ENCODE measurements at regions not wholly inside any gene's neighbourhood (a gene's known extent, or its start where the extent isn't known, plus 50 kb on each side); places are given as distances from the start of the nearest gene placed in this dataset.
"Not testable (repeated sequence)": the region's sequence is repeated elsewhere in the genome, so short reads cannot be mapped to it uniquely, and the experiment has no call there.

- in situ Hi-C loops (cut with HindIII; ENCODE audit: low pct_unique_long_range_greater_than_20kb, low sequenced_read_pairs) = no loop called here
- no peak for DNase-seq (ENCODE audit: low read depth in 1 of 2, low spot score in 1 of 2)
- no peak for TF ChIP-seq JUND (IDR thresholded peaks at IDR 0.05; ENCODE audit: low read depth)
These were observed 489.5 kb downstream of the IRS1 start for GRCh38 chr2:226310146-226310545.

DNA sequence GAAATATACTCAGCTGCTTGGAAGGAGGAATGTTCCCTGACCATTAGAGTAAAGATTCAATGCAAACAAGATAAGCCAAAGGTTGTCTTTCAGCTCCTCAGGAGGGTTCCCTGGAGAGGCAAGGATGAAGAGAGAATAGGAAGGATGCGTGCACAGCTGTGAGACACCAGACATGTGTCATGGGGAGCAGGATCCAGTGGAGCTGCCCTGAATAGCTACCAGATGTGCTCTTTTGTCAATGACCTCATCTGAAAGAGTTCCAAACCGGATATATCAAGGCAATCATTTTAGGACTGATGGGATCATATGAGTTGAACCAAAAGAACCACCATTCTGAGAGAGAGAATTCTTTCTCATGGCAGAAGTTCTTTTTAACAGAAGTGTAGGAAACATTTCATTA, 490.6 kb downstream of the IRS1 start:
- no peak for DNase-seq (ENCODE audit: low read depth in 1 of 2, low spot score in 1 of 2)
- TF ChIP-seq JUND (IDR thresholded peaks at IDR 0.05; ENCODE audit: low read depth) = no peak
- in situ Hi-C loops (cut with HindIII; ENCODE audit: low pct_unique_long_range_greater_than_20kb, low sequenced_read_pairs) = no loop called here

GRCh38 chr2:226308323-226308680, 491.3 kb downstream of the IRS1 start:
- TF ChIP-seq JUND (IDR thresholded peaks at IDR 0.05; ENCODE audit: low read depth) = no peak
- in situ Hi-C loops (cut with HindIII; ENCODE audit: low pct_unique_long_range_greater_than_20kb, low sequenced_read_pairs) = no loop called here
- DNase-seq (ENCODE audit: low read depth in 1 of 2, low spot score in 1 of 2) = no peak

GRCh38 chr2:226307487-226308322, 491.9 kb downstream of the IRS1 start:
- DNase-seq (ENCODE audit: low read depth in 1 of 2, low spot score in 1 of 2) = no peak
- in situ Hi-C loops (cut with HindIII; ENCODE audit: low pct_unique_long_range_greater_than_20kb, low sequenced_read_pairs) = no loop called here
- TF ChIP-seq JUND (IDR thresholded peaks at IDR 0.05; ENCODE audit: low read depth) = no peak

- TF ChIP-seq JUND (IDR thresholded peaks at IDR 0.05; ENCODE audit: low read depth) = no peak
- DNase-seq (ENCODE audit: low read depth in 1 of 2, low spot score in 1 of 2) = no peak
- in situ Hi-C loops (cut with HindIII; ENCODE audit: low pct_unique_long_range_greater_than_20kb, low sequenced_read_pairs) = no loop called here
These were observed 492.7 kb downstream of the IRS1 start for GRCh38 chr2:226306969-226307368.

DNA sequence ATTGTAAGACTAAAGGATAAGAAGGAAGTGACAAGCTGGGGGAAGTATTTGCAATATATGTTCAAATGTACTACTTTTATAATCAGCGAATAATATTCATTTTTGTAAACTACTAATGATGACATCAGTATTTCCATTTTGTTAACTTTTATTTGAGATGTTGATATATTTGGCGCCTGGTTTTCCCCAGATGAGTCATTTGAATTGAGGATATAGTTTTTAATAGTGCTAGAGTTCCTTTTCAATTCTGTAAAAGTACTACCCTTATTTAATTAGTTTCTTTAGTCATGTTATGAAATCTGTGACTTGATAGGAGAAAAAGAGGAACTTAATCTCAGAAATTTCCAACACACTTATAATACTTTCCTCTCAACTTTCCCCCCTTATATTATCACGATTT, 495.3 kb downstream of the IRS1 start:
- in situ Hi-C loops (cut with HindIII; ENCODE audit: low pct_unique_long_range_greater_than_20kb, low sequenced_read_pairs) = no loop called here
- no peak for TF ChIP-seq JUND (IDR thresholded peaks at IDR 0.05; ENCODE audit: low read depth)
- DNase-seq (ENCODE audit: low read depth in 1 of 2, low spot score in 1 of 2) = no peak

DNA sequence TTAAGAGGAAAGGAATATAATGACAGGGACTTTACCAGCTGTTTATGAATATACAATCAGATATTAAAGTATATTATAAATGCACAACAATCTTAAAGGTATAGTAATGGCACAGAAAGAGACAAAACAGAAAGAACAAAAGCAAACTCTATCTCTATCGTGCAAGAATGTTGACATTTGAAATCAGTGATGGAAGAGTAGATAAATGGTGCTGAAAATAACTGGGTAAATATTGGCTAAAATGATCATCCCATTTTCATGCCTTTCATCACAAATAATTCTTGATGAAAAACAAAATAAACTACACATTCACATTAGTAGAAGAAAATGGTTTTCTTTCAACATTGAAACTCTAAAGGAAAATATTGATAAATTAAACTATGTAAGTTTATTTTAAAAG, 495.9 kb downstream of the IRS1 start:
- DNase-seq (ENCODE audit: low read depth in 1 of 2, low spot score in 1 of 2) = no peak
- in situ Hi-C loops (cut with HindIII; ENCODE audit: low pct_unique_long_range_greater_than_20kb, low sequenced_read_pairs) = no loop called here
- no peak for TF ChIP-seq JUND (IDR thresholded peaks at IDR 0.05; ENCODE audit: low read depth)

- in situ Hi-C loops (cut with HindIII; ENCODE audit: low pct_unique_long_range_greater_than_20kb, low sequenced_read_pairs) = no loop called here
- DNase-seq (ENCODE audit: low read depth in 1 of 2, low spot score in 1 of 2) = no peak
- no peak for TF ChIP-seq JUND (IDR thresholded peaks at IDR 0.05; ENCODE audit: low read depth)
These were observed 499.3 kb downstream of the IRS1 start for GRCh38 chr2:226300196-226300886.

DNA sequence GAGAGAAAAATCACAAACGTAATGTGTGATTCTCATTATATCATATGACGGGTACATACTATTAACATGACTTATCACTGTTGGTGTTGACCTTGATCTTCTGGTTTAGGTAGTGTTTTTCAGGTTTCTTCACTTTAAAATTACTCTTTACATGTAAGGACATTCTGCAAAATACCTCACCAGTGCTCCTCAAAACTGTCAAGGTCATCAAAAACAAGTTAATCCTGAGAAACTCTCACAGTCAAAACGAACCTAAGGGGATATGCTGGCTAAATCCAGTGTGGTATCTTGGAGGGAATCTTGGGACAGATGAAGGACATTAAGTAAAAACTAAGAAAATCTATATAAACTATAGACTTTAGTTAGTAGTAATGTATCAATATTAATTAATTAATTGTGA, 499.8 kb downstream of the IRS1 start:
- DNase-seq (ENCODE audit: low read depth in 1 of 2, low spot score in 1 of 2) = no peak
- TF ChIP-seq JUND (IDR thresholded peaks at IDR 0.05; ENCODE audit: low read depth) = no peak
- in situ Hi-C loops (cut with HindIII; ENCODE audit: low pct_unique_long_range_greater_than_20kb, low sequenced_read_pairs) = no loop called here

- TF ChIP-seq JUND (IDR thresholded peaks at IDR 0.05; ENCODE audit: low read depth) = no peak
- DNase-seq (ENCODE audit: low read depth in 1 of 2, low spot score in 1 of 2) = no peak
- in situ Hi-C loops (cut with HindIII; ENCODE audit: low pct_unique_long_range_greater_than_20kb, low sequenced_read_pairs) = no loop called here
These were observed 503.9 kb downstream of the IRS1 start for GRCh38 chr2:226295681-226296080.

GRCh38 chr2:226295123-226295522, 504.5 kb downstream of the IRS1 start:
- TF ChIP-seq JUND (IDR thresholded peaks at IDR 0.05; ENCODE audit: low read depth) = no peak
- in situ Hi-C loops (cut with HindIII; ENCODE audit: low pct_unique_long_range_greater_than_20kb, low sequenced_read_pairs) = no loop called here
- DNase-seq (ENCODE audit: low read depth in 1 of 2, low spot score in 1 of 2) = no peak

- DNase-seq (ENCODE audit: low read depth in 1 of 2, low spot score in 1 of 2); in situ Hi-C loops (cut with HindIII; ENCODE audit: low pct_unique_long_range_greater_than_20kb, low sequenced_read_pairs): not testable (repeated sequence)
These were observed 508.3 kb downstream of the IRS1 start for GRCh38 chr2:226291281-226291680.

DNA sequence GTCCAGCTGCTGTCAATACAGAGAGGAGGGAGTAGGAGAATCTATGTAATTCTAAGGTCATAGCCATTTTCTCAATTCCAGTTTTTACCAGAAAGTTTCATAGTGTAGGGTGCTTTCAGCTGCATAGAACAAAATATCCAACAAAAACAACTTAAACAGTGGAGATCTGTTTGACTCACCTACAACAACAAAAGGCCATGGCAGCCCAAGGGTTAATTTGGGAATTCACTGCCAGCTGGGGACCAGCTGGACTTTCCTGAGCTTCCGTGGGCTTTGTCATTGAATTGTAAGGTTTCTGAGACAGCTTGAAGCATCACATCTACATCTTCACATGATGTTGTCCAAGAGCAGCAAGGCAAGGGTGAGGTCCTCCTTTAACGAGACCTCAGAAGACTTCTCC, 512.7 kb downstream of the IRS1 start:
- DNase-seq (ENCODE audit: low read depth in 1 of 2, low spot score in 1 of 2) = no peak
- in situ Hi-C loops (cut with HindIII; ENCODE audit: low pct_unique_long_range_greater_than_20kb, low sequenced_read_pairs) = no loop called here
- no peak for TF ChIP-seq JUND (IDR thresholded peaks at IDR 0.05; ENCODE audit: low read depth)

All from T47D (cell line).